NCI-H146 treated with DMSO at 0.1 percent for 48 hours (cell line): ENCODE measurements at regions not wholly inside any gene's neighbourhood (a gene's known extent, or its start where the extent isn't known, plus 50 kb on each side); places are given as distances from the start of the nearest gene placed in this dataset.
A peak's percentile ranks its signal among the peaks of the same experiment; 100 is the strongest.

Experiments
- DNase-seq: peaks from one replicate; lab custom pipeline; 2025; ENCODE audit not compliant: unreplicated experiment; lab: John Stamatoyannopoulos, UW

GRCh38 chr7:131745390-131746248, 189.2 kb upstream of the PODXL start:
- DNase-seq: no peak

GRCh38 chr7:131741446-131741845, 185.0 kb upstream of the PODXL start:
- DNase-seq: no peak

- DNase-seq: no peak
Measured at GRCh38 chr7:131737746-131738465, 181.5 kb upstream of the PODXL start.

GRCh38 chr7:131735101-131735500, 178.7 kb upstream of the PODXL start:
- DNase-seq: no peak

- DNase-seq: no peak
Measured at GRCh38 chr7:131733604-131734003, 177.2 kb upstream of the PODXL start.

- no peak for DNase-seq
Measured at GRCh38 chr7:131727189-131727588, 170.8 kb upstream of the PODXL start.

- DNase-seq: no peak
Measured at GRCh38 chr7:131726686-131727085, 170.3 kb upstream of the PODXL start.

GRCh38 chr7:131726031-131726430, 169.6 kb upstream of the PODXL start:
- no peak for DNase-seq

- no peak for DNase-seq
Measured at GRCh38 chr7:131724776-131725345, 168.4 kb upstream of the PODXL start.

- no peak for DNase-seq
Measured at GRCh38 chr7:131723926-131724325, 167.5 kb upstream of the PODXL start.

GRCh38 chr7:131722371-131722770, 165.9 kb upstream of the PODXL start:
- no peak for DNase-seq

- DNase-seq: no peak
Measured at GRCh38 chr7:131721660-131722059, 165.2 kb upstream of the PODXL start.

- DNase-seq: no peak
Measured at GRCh38 chr7:131720703-131721102, 164.3 kb upstream of the PODXL start.

GRCh38 chr7:131717181-131717580, 160.8 kb upstream of the PODXL start:
- no peak for DNase-seq

GRCh38 chr7:131699323-131699722, 142.9 kb upstream of the PODXL start:
- no peak for DNase-seq

- peak; percentile 6 for DNase-seq
Measured at GRCh38 chr7:131692131-131692960, 135.9 kb upstream of the PODXL start.

GRCh38 chr7:131691454-131692130, 135.2 kb upstream of the PODXL start:
- no peak for DNase-seq

- no peak for DNase-seq
Measured at GRCh38 chr7:131690441-131690840, 134.0 kb upstream of the PODXL start.

GRCh38 chr7:131689662-131690234, 133.3 kb upstream of the PODXL start:
- no peak for DNase-seq
